ENCODE measurements at regions not wholly inside any gene's neighbourhood (a gene's known extent, or its start where the extent isn't known, plus 50 kb on each side); places are given as distances from the start of the nearest gene placed in this dataset.

DNA sequence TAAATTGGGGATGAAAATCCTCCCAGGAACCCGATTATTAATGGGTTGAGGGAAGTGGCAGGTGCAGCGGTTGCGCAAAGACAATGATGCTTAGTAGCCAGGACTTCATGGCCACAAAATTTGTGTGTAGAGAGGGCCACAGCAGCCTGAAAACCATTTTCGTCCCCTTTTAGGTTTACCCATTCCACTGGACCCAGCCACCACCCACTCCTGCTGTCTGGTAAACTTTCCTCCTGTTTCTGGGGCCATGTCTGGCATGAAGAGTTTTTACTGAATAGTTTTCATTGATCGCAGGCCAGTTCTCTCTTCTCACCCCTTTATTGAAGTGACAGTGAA, 69.5 kb upstream of the SYT13 start:
- Histone ChIP-seq H4K20me1 (ENCODE audit: insufficient read depth, low read length) (no peaks in the 10 kb centered on the region), H3K27me3 (ENCODE audit: control insufficient read depth in 1 of 2, insufficient read depth in 2 of 2, low read length in 2 of 2) (peaks cover 0 to 12% of the 10 kb centered on the region in 2 experiments; a peak in 2 of 5 replicates), H3K79me2 (ENCODE audit: insufficient read depth, low read length) (no peaks in the 10 kb centered on the region), H3K9me3 (ENCODE audit: low read length) (no peaks in the 10 kb centered on the region), H2AFZ (ENCODE audit: low read length) (no peak overlapping the region), H3K4me1 (ENCODE audit: insufficient read depth, low read length) (no peaks in the 10 kb centered on the region), H3K4me3 (replicated peaks in 1 of 3; ENCODE audit: insufficient read depth in 1 of 3, low read depth in 2 of 3, low read length in 3 of 3) (no peak overlapping the region), H3K36me3 (replicated peaks in 1 of 2; ENCODE audit: control insufficient read depth in 1 of 2, insufficient read depth in 2 of 2, low read length in 2 of 2) (no peaks in the 10 kb centered on the region), H3K9ac (ENCODE audit: insufficient read depth, low read depth, low read length) (no peak overlapping the region), H3K4me2 (ENCODE audit: low read depth, low read length) (no peak overlapping the region), H3K27ac (ENCODE audit: extremely low read length, insufficient read depth, low read length) (no peak overlapping the region)
- FAIRE-seq (no peak), ATAC-seq (no peak), DNase-seq (ENCODE audit: low spot score) (no peak)
- no TSS peak for BruUV-seq (replicated peaks)
- intact Hi-C loops (cut with micrococcal nuclease; ENCODE audit: unreplicated experiment) (no loop called here), in situ Hi-C loops (cut with HindIII; ENCODE audit: extremely low pct_ligation_motif_present, low pct_unique_long_range_greater_than_20kb) (no loop called here)
- ChIA-PET CTCF (ENCODE audit: low intra/inter-chr PET ratio, low total read pairs) (no interaction called here), POLR2A (no interaction called here)
- 68% methylated on average over 5 of the region's 5 CpGs for WGBS (ENCODE audit: low lambda C conversion rate)
- no peak for TF ChIP-seq NR2F2 (IDR thresholded peaks at IDR 0.05; ENCODE audit: borderline replicate concordance, low read depth)
- no peak for TF ChIP-seq ZFP36 (IDR thresholded peaks at IDR 0.05; ENCODE audit: borderline replicate concordance, low read depth, low read length, partially characterized antibody)
- no peak for TF ChIP-seq NR2C2 (CRISPR knock-in tag; IDR thresholded peaks at IDR 0.05; ENCODE audit: borderline replicate concordance)
- no peak for TF ChIP-seq STAG1 (CRISPR knock-in tag; IDR thresholded peaks at IDR 0.05)
- TF ChIP-seq ZNF350 (CRISPR knock-in tag; IDR thresholded peaks at IDR 0.05; ENCODE audit: borderline replicate concordance, low read depth): no peak
- TF ChIP-seq, protein P1, sequence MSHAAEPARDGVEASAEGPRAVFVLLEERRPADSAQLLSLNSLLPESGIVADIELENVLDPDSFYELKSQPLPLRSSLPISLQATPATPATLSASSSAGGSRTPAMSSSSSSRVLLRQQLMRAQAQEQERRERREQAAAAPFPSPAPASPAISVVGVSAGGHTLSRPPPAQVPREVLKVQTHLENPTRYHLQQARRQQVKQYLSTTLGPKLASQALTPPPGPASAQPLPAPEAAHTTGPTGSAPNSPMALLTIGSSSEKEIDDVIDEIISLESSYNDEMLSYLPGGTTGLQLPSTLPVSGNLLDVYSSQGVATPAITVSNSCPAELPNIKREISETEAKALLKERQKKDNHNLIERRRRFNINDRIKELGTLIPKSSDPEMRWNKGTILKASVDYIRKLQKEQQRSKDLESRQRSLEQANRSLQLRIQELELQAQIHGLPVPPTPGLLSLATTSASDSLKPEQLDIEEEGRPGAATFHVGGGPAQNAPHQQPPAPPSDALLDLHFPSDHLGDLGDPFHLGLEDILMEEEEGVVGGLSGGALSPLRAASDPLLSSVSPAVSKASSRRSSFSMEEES (CRISPR knock-in tag; IDR thresholded peaks at IDR 0.05): no peak
- TF ChIP-seq SALL1 (CRISPR knock-in tag; IDR thresholded peaks at IDR 0.05): no peak
- no peak for TF ChIP-seq ZNF512 (CRISPR knock-in tag; IDR thresholded peaks at IDR 0.05)
- no peak for TF ChIP-seq RBFOX2 (IDR thresholded peaks at IDR 0.05; ENCODE audit: low read depth, low read length)
- TF ChIP-seq CSRNP2 (CRISPR knock-in tag; conservative IDR thresholded peaks at IDR 0.05; ENCODE audit: low read depth): no peak
- no peak for TF ChIP-seq FOXK2 (IDR thresholded peaks at IDR 0.05)
- TF ChIP-seq HIVEP1 (CRISPR knock-in tag; IDR thresholded peaks at IDR 0.05): no peak
- TF ChIP-seq, protein P2, sequence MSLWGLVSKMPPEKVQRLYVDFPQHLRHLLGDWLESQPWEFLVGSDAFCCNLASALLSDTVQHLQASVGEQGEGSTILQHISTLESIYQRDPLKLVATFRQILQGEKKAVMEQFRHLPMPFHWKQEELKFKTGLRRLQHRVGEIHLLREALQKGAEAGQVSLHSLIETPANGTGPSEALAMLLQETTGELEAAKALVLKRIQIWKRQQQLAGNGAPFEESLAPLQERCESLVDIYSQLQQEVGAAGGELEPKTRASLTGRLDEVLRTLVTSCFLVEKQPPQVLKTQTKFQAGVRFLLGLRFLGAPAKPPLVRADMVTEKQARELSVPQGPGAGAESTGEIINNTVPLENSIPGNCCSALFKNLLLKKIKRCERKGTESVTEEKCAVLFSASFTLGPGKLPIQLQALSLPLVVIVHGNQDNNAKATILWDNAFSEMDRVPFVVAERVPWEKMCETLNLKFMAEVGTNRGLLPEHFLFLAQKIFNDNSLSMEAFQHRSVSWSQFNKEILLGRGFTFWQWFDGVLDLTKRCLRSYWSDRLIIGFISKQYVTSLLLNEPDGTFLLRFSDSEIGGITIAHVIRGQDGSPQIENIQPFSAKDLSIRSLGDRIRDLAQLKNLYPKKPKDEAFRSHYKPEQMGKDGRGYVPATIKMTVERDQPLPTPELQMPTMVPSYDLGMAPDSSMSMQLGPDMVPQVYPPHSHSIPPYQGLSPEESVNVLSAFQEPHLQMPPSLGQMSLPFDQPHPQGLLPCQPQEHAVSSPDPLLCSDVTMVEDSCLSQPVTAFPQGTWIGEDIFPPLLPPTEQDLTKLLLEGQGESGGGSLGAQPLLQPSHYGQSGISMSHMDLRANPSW (CRISPR knock-in tag; IDR thresholded peaks at IDR 0.05; ENCODE audit: borderline replicate concordance): no peak
- TF ChIP-seq TRAFD1 (CRISPR knock-in tag; IDR thresholded peaks at IDR 0.05; ENCODE audit: borderline replicate concordance): no peak
- TF ChIP-seq ZNF746 (CRISPR knock-in tag; IDR thresholded peaks at IDR 0.05): no peak
- TF ChIP-seq ZFYVE20 (CRISPR knock-in tag; IDR thresholded peaks at IDR 0.05; ENCODE audit: borderline replicate concordance, low read depth): no peak
- TF ChIP-seq ZNF598 (CRISPR knock-in tag; IDR thresholded peaks at IDR 0.05; ENCODE audit: borderline replicate concordance): no peak
